HEK293T (cell line): ENCODE measurements at regions not wholly inside any gene's neighbourhood (a gene's known extent, or its start where the extent isn't known, plus 50 kb on each side); places are given as distances from the start of the nearest gene placed in this dataset.

ENCODE experiments used
- CTCF ChIA-PET: fragments of 350-600 bp; formaldehyde crosslinking; extraction: SDS; loops from one replicate; lab custom pipeline; 2021; ENCODE audit warnings: antibody characterized with exemption, inconsistent platforms; lab: Yijun Ruan, JAX
- POLR2A ChIA-PET: fragments of 350-600 bp; formaldehyde crosslinking; extraction: SDS; loops from one replicate; lab custom pipeline; 2020; ENCODE audit warnings: antibody characterized with exemption, inconsistent platforms; lab: Yijun Ruan, JAX
- DNase-seq: peaks from one replicate; pipeline ENCODE4 v3.0.0; 2012; ENCODE audit warnings: mixed read lengths; ENCODE audit errors: extremely low spot score
- ARNT ChIP-seq: fragments of 450-650 bp; IDR thresholded peaks from 2 replicates; pipeline ENCODE4 v1.6.1; 2017; ENCODE audit warnings: mild to moderate bottlenecking
- BHLHE40 ChIP-seq: fragments of 450-650 bp; IDR thresholded peaks from 2 replicates; pipeline ENCODE4 v1.6.1; 2016; ENCODE audit warnings: mild to moderate bottlenecking, moderate library complexity, borderline replicate concordance
- CTBP1 ChIP-seq: fragments of 450-650 bp; IDR thresholded peaks from 2 replicates; pipeline ENCODE4 v1.6.1; 2016; ENCODE audit warnings: borderline replicate concordance
- ELF4 ChIP-seq: fragments of 450-650 bp; IDR thresholded peaks from 2 replicates; pipeline ENCODE4 v1.6.1; 2017; ENCODE audit warnings: antibody characterized with exemption
- FOXA1 ChIP-seq: fragments of 450-650 bp; IDR thresholded peaks from 2 replicates; pipeline ENCODE4 v1.6.1; 2016; ENCODE audit warnings: mild to moderate bottlenecking
- FOXK2 ChIP-seq: fragments of 450-650 bp; IDR thresholded peaks from 2 replicates; pipeline ENCODE4 v1.6.1; 2016; ENCODE audit warnings: mild to moderate bottlenecking
- FOXM1 ChIP-seq: fragments of 450-650 bp; IDR thresholded peaks from 2 replicates; pipeline ENCODE4 v1.6.1; 2017; ENCODE audit warnings: mild to moderate bottlenecking, borderline replicate concordance
- HDGF ChIP-seq: fragments of 450-650 bp; IDR thresholded peaks from 2 replicates; pipeline ENCODE4 v1.6.1; 2017; ENCODE audit warnings: antibody characterized with exemption, borderline replicate concordance
- L3MBTL2 ChIP-seq: fragments of 450-650 bp; conservative IDR thresholded peaks from 2 replicates; pipeline ENCODE4 v1.6.1; 2016; ENCODE audit warnings: mild to moderate bottlenecking
- LEF1 ChIP-seq: fragments of 450-650 bp; IDR thresholded peaks from 2 replicates; pipeline ENCODE4 v1.6.1; 2017; ENCODE audit warnings: mild to moderate bottlenecking, borderline replicate concordance
- NFRKB ChIP-seq: fragments of 450-650 bp; IDR thresholded peaks from 2 replicates; pipeline ENCODE4 v1.6.1; 2016; ENCODE audit warnings: mild to moderate bottlenecking, moderate library complexity
- SP1 ChIP-seq: fragments of 450-650 bp; IDR thresholded peaks from 2 replicates; pipeline ENCODE4 v1.6.1; 2017
- SUZ12 ChIP-seq: fragments of 450-650 bp; IDR thresholded peaks from 2 replicates; pipeline ENCODE4 v1.6.1; 2016; ENCODE audit warnings: mild to moderate bottlenecking
- TARDBP ChIP-seq: fragments of 450-650 bp; IDR thresholded peaks from 2 replicates; pipeline ENCODE4 v1.6.1; 2016
- ZNF384 ChIP-seq: fragments of 450-650 bp; IDR thresholded peaks from 2 replicates; pipeline ENCODE4 v1.6.1; 2016
- TF ChIP-seq, protein P1 (sequence below): fragments of 450-650 bp; IDR thresholded peaks from 2 replicates; pipeline ENCODE4 v1.6.1; 2016

DNA sequence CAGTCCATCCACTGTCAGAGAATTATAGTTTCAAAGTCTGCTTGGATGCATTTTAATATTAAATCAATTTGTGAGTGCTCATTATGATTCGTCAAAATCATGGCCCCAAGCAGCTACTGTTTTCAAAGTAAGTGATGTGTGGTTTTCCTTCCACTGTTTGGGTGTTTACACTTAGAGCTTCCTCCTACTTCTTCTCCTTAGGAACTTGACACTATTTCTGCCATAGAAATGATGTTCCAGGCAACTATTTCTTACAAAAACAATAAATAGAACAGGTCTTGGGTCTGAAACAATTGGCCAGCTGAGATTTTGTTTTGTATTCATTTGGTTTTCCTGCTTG is 132.8 kb upstream of the RAI14 start:
- TF ChIP-seq SUZ12: no peak
- ChIA-PET CTCF (interaction anchor here (0.7 to 3.4 kb wide), 9 partner anchors 14 to 393 kb away, joined by 3 to 32 read pairs (median 4); no protein-coding TSS in a partner anchor), POLR2A (no interaction called here)
- DNase-seq: no peak

DNA sequence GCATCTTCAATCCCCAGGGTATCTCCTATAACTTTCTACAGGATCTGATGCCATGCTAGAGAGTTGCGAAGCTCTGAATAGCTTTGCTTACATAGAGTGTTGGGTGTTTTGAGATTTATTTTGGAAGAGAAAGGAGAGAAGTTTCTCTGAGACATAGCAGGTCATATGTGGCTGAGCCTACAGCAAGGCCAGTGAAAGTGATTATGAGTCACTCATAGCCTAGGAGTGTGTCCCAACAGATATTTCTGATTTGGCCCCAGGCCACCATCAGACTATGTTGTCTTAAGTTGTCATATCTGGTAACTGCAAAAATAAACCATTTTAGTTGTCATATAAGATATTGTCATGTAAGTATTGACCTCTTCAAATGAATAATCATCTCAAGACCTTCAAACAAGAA is 132.0 kb upstream of the RAI14 start:
- DNase-seq: no peak
- TF ChIP-seq HDGF (no peak), FOXK2 (no peak), SP1 (no peak), FOXA1 (no peak), FOXM1 (no peak), SUZ12 (no peak), NFRKB (no peak), ARNT (no peak), LEF1 (no peak), L3MBTL2 (no peak), BHLHE40 (no peak), ELF4 (no peak), CTBP1 (no peak), ZNF384 (no peak), TARDBP (no peak)
- TF ChIP-seq, protein P1, sequence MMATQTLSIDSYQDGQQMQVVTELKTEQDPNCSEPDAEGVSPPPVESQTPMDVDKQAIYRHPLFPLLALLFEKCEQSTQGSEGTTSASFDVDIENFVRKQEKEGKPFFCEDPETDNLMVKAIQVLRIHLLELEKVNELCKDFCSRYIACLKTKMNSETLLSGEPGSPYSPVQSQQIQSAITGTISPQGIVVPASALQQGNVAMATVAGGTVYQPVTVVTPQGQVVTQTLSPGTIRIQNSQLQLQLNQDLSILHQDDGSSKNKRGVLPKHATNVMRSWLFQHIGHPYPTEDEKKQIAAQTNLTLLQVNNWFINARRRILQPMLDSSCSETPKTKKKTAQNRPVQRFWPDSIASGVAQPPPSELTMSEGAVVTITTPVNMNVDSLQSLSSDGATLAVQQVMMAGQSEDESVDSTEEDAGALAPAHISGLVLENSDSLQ: no peak
- POLR2A ChIA-PET: no interaction called here
- CTCF ChIA-PET: interaction anchor here (0.7 to 3.4 kb wide), 7 partner anchors 28 to 393 kb away, joined by 3 to 32 read pairs (median 4); no protein-coding TSS in a partner anchor

DNA sequence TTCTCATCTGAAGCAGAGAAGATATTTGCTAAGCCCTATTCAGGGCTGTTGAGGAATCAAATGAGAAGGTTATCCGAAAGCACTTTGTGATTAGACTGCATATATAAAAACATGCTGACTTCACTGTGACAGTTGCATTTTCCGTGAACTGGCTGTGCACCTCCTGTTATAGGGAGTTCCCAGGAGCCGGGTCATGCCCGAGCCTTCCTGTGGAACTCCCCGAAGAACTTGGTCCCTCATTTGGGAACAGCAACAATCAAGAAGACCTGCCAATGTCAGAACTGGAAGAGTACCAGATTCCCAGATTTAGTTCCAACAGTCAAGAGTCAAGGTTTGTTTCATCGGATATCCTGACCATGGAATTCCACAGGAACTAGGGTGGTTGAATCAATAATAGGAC is 130.4 kb upstream of the RAI14 start:
- TF ChIP-seq FOXM1: no peak
- no peak for TF ChIP-seq LEF1
- no peak for TF ChIP-seq CTBP1
- no peak for TF ChIP-seq SUZ12
- TF ChIP-seq SP1: no peak
- no peak for TF ChIP-seq FOXK2
- TF ChIP-seq, protein P1: no peak
- TF ChIP-seq ELF4: no peak
- TF ChIP-seq ARNT: no peak
- TF ChIP-seq NFRKB: no peak
- TF ChIP-seq BHLHE40: no peak
- no peak for TF ChIP-seq TARDBP
- ChIA-PET POLR2A (no interaction called here), CTCF (interaction anchor here (3.4 kb wide), 1 partner anchor 372 kb away, joined by 32 read pairs; no protein-coding TSS in a partner anchor)
- no peak for DNase-seq

DNA sequence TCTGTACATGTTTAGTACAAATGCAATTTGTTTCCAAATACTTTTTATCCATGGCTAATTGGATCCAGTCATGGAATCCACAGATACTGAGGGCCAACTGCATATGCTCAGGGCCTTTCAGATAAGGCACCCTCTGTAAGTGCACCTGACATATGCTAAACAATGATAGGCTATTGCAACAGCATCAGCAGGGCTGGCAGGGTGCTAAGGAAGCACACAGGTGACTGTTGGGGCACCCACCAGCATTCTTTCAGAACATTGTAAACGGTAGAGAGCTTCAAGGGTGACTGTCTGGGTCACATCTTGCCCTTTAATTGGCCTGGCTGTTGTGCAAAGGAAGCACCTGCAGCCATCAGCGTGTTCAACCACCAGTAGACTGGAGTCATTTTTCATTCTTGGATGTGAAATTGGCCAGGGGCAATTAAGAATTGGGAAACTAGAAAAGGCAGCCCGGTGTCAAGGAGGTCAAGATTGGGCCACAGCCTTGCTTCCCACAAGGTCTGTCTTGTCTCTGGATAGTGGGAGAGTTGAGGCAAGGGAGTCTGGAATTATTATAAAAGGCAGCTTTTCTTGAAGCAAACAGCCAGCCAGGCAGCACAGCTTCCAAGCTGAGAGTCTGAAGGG is 129.3 kb upstream of the RAI14 start:
- no peak for TF ChIP-seq FOXM1
- TF ChIP-seq SUZ12: no peak
- TF ChIP-seq L3MBTL2: no peak
- no peak for TF ChIP-seq TARDBP
- no peak for TF ChIP-seq LEF1
- no peak for TF ChIP-seq ARNT
- TF ChIP-seq SP1: no peak
- TF ChIP-seq HDGF: no peak
- no peak for TF ChIP-seq BHLHE40
- no peak for TF ChIP-seq ZNF384
- TF ChIP-seq CTBP1: no peak
- TF ChIP-seq FOXA1: no peak
- no peak for TF ChIP-seq FOXK2
- POLR2A ChIA-PET: no interaction called here
- CTCF ChIA-PET: no interaction called here
- no peak for DNase-seq

DNA sequence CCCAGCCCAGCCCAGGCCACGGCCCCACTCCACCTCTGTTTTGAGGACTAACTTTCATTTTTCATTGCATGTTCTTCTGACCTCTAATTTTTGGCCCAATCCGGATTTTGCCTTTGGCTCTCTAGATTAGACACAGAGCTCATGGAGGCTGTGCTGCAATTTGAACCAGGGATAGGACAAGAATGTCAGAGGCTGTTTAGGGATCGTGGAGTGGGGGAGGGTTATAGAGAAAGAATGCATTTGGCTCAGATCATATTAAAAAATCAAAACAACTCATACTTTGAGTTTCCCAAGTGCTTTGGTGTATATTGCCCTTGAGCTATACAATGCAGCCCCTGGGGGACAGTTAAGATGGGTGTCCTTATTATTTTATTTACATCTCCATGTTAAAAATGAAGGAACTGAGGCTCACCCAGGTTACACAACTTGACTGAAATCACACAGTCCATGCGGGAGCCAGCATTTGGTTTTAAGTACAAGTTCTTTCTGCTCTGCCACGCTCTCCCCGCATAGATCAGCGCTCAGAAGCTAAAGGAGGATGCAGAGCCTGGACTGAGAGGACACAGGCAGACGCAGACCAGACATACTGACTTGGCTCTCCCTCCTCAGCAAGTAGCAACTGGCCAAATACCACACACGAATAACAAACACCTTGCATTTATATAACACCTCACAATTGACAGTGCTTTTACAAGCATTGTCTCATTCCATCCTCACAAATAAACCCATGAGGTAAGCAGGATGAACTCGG is 126.4 kb upstream of the RAI14 start:
- TF ChIP-seq FOXA1 (no peak), FOXK2 (no peak), CTBP1 (no peak), SUZ12 (no peak), TARDBP (no peak), L3MBTL2 (no peak), ELF4 (no peak)
- TF ChIP-seq, protein P1: no peak
- no peak for DNase-seq
- ChIA-PET CTCF (interaction anchor here (0.6 to 1.0 kb wide), 2 partner anchors 17 to 369 kb away, joined by 3 read pairs; no protein-coding TSS in a partner anchor), POLR2A (no interaction called here)

DNA sequence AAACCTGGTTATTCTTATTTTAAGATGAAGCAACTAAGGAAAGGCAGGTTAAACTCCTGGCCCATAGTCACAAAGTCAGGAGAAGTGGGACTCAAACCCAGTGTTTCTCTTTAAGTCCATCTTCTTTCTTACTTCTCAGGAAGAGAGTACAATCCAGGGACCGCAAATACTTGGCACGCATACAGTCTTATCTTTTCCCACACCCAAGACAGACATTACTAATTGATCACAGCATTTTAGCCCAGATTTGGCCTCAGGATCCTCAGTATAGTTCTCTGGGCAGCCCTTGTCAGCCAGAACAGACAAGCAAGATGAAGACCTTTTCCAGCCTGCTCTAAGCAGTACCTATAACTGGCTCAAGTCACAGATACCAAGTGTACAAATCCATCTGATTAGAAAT is 125.5 kb upstream of the RAI14 start:
- TF ChIP-seq ARNT (no peak), NFRKB (no peak), FOXK2 (no peak), ELF4 (no peak)
- ChIA-PET POLR2A (no interaction called here), CTCF (no interaction called here)
- DNase-seq: no peak
